K562 (cell line): ENCODE measurements at regions not wholly inside any gene's neighbourhood (a gene's known extent, or its start where the extent isn't known, plus 50 kb on each side); places are given as distances from the start of the nearest gene placed in this dataset.

Experiments used
- ELF1 ChIP-seq: fragments of 200-800 bp; sonication (Bioruptor generic); IDR thresholded peaks from 2 replicates; pipeline ENCODE4 v1.6.1; 2016; ENCODE audit warnings: missing genetic modification characterization, missing compliant biosample characterization
- MEIS2 ChIP-seq: fragments of 450-650 bp; IDR thresholded peaks from 2 replicates; pipeline ENCODE4 v1.6.1; 2014; ENCODE audit warnings: mild to moderate bottlenecking; ENCODE audit not compliant: partially characterized antibody
- RBBP5 ChIP-seq: fragments of 200-600 bp; sonication (generic); IDR thresholded peaks from 2 replicates; pipeline ENCODE4 v1.6.1; 2012; ENCODE audit warnings: borderline replicate concordance, mild to moderate bottlenecking, low read length, control low read depth, inconsistent platforms; ENCODE audit not compliant: insufficient read depth, poor library complexity, severe bottlenecking
- SMAD1 ChIP-seq: fragments of 150-350 bp; IDR thresholded peaks from 2 replicates; pipeline ENCODE4 v1.6.1; 2014; ENCODE audit warnings: low read length, low read depth; ENCODE audit not compliant: partially characterized antibody
- SRSF3 ChIP-seq: fragments of 200-400 bp; formaldehyde crosslinking; IDR thresholded peaks from 2 replicates; pipeline ENCODE4 v1.6.1; 2016; ENCODE audit warnings: mild to moderate bottlenecking, low read length, moderate library complexity; ENCODE audit not compliant: insufficient read depth
- ZKSCAN8 ChIP-seq: fragments of 200-800 bp; sonication (Bioruptor generic); IDR thresholded peaks from 2 replicates; pipeline ENCODE4 v1.6.1; 2016; ENCODE audit warnings: missing genetic modification characterization, missing compliant biosample characterization
- TF ChIP-seq, protein P1 (sequence below): fragments of 150-350 bp; IDR thresholded peaks from 2 replicates; pipeline ENCODE4 v1.6.1; 2014; ENCODE audit warnings: low read depth, mild to moderate bottlenecking, low read length, borderline replicate concordance
- TF ChIP-seq, protein P2 (sequence below): sonication (generic); formaldehyde crosslinking; IDR thresholded peaks from 2 replicates; pipeline ENCODE4 v1.8.0; 2022; ENCODE audit warnings: mild to moderate bottlenecking, low read depth, missing genetic modification reagents
- TF ChIP-seq, protein P3 (sequence below), 3 experiments: IDR thresholded peaks in 2 of 3; conservative IDR thresholded peaks in 1 of 3; 2 replicates each; pipeline ENCODE4 v1.5.1; 2011 to 2012; ENCODE audit warnings: low read length in 3 of 3, mild to moderate bottlenecking in 3 of 3, control low read depth in 2 of 3, improper control_type of control experiment in 1 of 3, inconsistent platforms in 1 of 3, low read depth in 1 of 3, mixed read lengths in 1 of 3, moderate library complexity in 1 of 3; ENCODE audit not compliant: insufficient read depth in 2 of 3
- TF ChIP-seq, protein P4 (sequence below): sonication (generic); formaldehyde crosslinking; IDR thresholded peaks from 2 replicates; pipeline ENCODE4 v1.8.0; 2023; ENCODE audit warnings: mild to moderate bottlenecking, missing genetic modification reagents

DNA sequence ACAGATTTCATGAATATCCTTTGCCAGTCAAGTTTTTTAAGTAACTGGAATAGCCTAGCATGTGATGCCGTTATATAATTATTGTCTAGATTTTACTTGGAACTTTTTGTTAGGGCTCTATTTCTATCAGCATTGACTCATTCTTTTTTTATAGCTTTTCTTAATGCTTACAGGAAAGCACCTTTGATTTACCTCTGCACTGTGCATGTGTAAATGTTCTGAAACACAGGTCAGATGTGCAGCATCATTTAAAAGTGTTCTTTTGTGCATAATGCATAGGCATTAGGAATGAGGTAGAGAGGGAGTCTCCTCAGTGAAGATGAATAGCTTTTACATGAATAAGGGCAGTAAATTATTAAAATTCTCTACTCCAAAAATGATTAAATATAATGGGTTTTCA, 669.3 kb upstream of the MBL2 start:
- TF ChIP-seq ZKSCAN8 (CRISPR knock-in tag) (no peak), RBBP5 (no peak), MEIS2 (no peak), SMAD1 (no peak), ELF1 (tag) (no peak), SRSF3 (no peak)
- TF ChIP-seq, protein P1, sequence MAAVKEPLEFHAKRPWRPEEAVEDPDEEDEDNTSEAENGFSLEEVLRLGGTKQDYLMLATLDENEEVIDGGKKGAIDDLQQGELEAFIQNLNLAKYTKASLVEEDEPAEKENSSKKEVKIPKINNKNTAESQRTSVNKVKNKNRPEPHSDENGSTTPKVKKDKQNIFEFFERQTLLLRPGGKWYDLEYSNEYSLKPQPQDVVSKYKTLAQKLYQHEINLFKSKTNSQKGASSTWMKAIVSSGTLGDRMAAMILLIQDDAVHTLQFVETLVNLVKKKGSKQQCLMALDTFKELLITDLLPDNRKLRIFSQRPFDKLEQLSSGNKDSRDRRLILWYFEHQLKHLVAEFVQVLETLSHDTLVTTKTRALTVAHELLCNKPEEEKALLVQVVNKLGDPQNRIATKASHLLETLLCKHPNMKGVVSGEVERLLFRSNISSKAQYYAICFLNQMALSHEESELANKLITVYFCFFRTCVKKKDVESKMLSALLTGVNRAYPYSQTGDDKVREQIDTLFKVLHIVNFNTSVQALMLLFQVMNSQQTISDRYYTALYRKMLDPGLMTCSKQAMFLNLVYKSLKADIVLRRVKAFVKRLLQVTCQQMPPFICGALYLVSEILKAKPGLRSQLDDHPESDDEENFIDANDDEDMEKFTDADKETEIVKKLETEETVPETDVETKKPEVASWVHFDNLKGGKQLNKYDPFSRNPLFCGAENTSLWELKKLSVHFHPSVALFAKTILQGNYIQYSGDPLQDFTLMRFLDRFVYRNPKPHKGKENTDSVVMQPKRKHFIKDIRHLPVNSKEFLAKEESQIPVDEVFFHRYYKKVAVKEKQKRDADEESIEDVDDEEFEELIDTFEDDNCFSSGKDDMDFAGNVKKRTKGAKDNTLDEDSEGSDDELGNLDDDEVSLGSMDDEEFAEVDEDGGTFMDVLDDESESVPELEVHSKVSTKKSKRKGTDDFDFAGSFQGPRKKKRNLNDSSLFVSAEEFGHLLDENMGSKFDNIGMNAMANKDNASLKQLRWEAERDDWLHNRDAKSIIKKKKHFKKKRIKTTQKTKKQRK = no peak
- TF ChIP-seq, protein P2, sequence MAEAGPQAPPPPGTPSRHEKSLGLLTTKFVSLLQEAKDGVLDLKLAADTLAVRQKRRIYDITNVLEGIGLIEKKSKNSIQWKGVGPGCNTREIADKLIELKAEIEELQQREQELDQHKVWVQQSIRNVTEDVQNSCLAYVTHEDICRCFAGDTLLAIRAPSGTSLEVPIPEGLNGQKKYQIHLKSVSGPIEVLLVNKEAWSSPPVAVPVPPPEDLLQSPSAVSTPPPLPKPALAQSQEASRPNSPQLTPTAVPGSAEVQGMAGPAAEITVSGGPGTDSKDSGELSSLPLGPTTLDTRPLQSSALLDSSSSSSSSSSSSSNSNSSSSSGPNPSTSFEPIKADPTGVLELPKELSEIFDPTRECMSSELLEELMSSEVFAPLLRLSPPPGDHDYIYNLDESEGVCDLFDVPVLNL (CRISPR knock-in tag) = no peak
- TF ChIP-seq, protein P3, sequence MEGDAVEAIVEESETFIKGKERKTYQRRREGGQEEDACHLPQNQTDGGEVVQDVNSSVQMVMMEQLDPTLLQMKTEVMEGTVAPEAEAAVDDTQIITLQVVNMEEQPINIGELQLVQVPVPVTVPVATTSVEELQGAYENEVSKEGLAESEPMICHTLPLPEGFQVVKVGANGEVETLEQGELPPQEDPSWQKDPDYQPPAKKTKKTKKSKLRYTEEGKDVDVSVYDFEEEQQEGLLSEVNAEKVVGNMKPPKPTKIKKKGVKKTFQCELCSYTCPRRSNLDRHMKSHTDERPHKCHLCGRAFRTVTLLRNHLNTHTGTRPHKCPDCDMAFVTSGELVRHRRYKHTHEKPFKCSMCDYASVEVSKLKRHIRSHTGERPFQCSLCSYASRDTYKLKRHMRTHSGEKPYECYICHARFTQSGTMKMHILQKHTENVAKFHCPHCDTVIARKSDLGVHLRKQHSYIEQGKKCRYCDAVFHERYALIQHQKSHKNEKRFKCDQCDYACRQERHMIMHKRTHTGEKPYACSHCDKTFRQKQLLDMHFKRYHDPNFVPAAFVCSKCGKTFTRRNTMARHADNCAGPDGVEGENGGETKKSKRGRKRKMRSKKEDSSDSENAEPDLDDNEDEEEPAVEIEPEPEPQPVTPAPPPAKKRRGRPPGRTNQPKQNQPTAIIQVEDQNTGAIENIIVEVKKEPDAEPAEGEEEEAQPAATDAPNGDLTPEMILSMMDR (IDR thresholded peaks at IDR 0.05 in 2 of 3, conservative IDR thresholded peaks at IDR 0.05 in 1 of 3; ENCODE audit: insufficient read depth in 2 of 3, low read depth in 1 of 3, low read length in 3 of 3) = no peak
- TF ChIP-seq, protein P4, sequence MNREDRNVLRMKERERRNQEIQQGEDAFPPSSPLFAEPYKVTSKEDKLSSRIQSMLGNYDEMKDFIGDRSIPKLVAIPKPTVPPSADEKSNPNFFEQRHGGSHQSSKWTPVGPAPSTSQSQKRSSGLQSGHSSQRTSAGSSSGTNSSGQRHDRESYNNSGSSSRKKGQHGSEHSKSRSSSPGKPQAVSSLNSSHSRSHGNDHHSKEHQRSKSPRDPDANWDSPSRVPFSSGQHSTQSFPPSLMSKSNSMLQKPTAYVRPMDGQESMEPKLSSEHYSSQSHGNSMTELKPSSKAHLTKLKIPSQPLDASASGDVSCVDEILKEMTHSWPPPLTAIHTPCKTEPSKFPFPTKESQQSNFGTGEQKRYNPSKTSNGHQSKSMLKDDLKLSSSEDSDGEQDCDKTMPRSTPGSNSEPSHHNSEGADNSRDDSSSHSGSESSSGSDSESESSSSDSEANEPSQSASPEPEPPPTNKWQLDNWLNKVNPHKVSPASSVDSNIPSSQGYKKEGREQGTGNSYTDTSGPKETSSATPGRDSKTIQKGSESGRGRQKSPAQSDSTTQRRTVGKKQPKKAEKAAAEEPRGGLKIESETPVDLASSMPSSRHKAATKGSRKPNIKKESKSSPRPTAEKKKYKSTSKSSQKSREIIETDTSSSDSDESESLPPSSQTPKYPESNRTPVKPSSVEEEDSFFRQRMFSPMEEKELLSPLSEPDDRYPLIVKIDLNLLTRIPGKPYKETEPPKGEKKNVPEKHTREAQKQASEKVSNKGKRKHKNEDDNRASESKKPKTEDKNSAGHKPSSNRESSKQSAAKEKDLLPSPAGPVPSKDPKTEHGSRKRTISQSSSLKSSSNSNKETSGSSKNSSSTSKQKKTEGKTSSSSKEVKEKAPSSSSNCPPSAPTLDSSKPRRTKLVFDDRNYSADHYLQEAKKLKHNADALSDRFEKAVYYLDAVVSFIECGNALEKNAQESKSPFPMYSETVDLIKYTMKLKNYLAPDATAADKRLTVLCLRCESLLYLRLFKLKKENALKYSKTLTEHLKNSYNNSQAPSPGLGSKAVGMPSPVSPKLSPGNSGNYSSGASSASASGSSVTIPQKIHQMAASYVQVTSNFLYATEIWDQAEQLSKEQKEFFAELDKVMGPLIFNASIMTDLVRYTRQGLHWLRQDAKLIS = no peak
